ENCODE measurements at regions not wholly inside any gene's neighbourhood (a gene's known extent, or its start where the extent isn't known, plus 50 kb on each side); places are given as distances from the start of the nearest gene placed in this dataset.

DNA sequence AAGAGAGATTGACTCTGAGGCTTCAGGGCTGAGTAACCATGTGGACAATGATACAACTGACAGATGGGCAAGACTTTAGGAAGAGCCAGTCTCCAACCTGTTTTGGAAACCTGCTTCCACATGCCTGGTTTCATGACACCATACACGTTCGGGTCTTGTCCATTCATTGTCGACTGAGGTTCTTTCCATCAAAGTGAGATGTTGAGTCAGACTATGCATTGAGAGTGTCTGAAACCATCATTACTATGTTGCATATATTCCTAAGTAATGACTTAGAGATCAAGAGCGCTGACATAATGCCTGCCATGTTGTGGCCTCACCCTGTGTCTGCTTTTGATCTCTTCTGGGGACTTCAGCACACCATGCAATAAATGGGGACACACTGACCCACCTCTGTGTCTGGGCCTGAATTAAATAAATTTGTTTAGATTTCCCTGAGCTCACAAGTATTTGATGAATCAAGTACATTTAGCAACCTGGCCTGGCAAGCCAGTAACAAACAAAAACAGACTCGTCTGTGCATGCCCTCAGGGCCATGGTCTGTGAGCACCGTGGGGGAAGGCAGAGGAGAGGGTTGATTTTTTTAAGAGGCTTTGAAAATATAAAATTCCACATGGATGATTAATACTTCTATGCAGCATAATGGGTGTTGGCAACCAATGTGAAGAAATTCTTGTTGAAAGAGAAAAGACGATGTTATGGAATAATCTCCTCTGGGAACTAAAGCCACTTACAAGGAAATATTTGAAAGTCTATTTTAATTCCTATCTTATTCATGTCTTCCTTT is 49.9 kb upstream of the UBAC2 start:
- Mint-ChIP-seq H3K4me3 (no peak overlapping the region), H3K27me3 (ENCODE audit: low read depth in 3 of 3) (peaks cover 4 to 8% (median 7%) of the 10 kb centered on the region in 3 donors), H3K27ac (no peak overlapping the region), H3K4me1 (no peaks in the 10 kb centered on the region), H3K9me3 (no peaks in the 10 kb centered on the region), H3K36me3 (no peaks in the 10 kb centered on the region)
- no peak for DNase-seq
